Fibroblast of lung (primary cell): ENCODE measurements at regions not wholly inside any gene's neighbourhood (a gene's known extent, or its start where the extent isn't known, plus 50 kb on each side); places are given as distances from the start of the nearest gene placed in this dataset.

Experiments
- CTCF ChIP-seq, 2 donors: IDR thresholded peaks in 1 of 2; conservative IDR thresholded peaks in 1 of 2; 1 replicate in 1 of 2; 2 replicates in 1 of 2; pipeline ENCODE4 v1.5.1; 2011 to 2012; ENCODE audit warnings: low read length in 2 of 2, control low read depth in 1 of 2, inconsistent platforms in 1 of 2, low read depth in 1 of 2, mild to moderate bottlenecking in 1 of 2
- EZH2 ChIP-seq: IDR thresholded peaks from 2 replicates; pipeline ENCODE4 v1.5.1; 2012; ENCODE audit warnings: low read length, control low read depth, mild to moderate bottlenecking; ENCODE audit errors: missing control alignments

GRCh38 chr12:33926095-33926494 is 96.2 kb upstream of the ALG10 start:
- no peak for TF ChIP-seq CTCF (conservative IDR thresholded peaks at IDR 0.05 in 1 of 2, IDR thresholded peaks at IDR 0.05 in 1 of 2; ENCODE audit: low read depth in 1 of 2, low read length in 2 of 2)
- no peak for TF ChIP-seq EZH2
